Esophagus squamous epithelium (tissue), 4 donors: ENCODE measurements at regions not wholly inside any gene's neighbourhood (a gene's known extent, or its start where the extent isn't known, plus 50 kb on each side); places are given as distances from the start of the nearest gene placed in this dataset.

Source experiments
- POLR2A ChIP-seq, 4 donors: fragments of 450-650 bp; IDR thresholded peaks; one replicate each; pipeline ENCODE4 v1.6.1; 2017; ENCODE audit warnings: antibody characterized with exemption in 4 of 4, mild to moderate bottlenecking in 4 of 4, moderate library complexity in 3 of 4
- TF ChIP-seq, protein P1 (sequence below), 6 experiments: fragments of 450-650 bp in 4 of 6; fragments of 200-600 bp in 2 of 6; sonication (generic) in 2 of 6; IDR thresholded peaks; one replicate each; pipeline ENCODE4 v1.5.1; 2016 to 2019; ENCODE audit warnings: antibody characterized with exemption in 6 of 6, mild to moderate bottlenecking in 4 of 6, moderate library complexity in 4 of 6

DNA sequence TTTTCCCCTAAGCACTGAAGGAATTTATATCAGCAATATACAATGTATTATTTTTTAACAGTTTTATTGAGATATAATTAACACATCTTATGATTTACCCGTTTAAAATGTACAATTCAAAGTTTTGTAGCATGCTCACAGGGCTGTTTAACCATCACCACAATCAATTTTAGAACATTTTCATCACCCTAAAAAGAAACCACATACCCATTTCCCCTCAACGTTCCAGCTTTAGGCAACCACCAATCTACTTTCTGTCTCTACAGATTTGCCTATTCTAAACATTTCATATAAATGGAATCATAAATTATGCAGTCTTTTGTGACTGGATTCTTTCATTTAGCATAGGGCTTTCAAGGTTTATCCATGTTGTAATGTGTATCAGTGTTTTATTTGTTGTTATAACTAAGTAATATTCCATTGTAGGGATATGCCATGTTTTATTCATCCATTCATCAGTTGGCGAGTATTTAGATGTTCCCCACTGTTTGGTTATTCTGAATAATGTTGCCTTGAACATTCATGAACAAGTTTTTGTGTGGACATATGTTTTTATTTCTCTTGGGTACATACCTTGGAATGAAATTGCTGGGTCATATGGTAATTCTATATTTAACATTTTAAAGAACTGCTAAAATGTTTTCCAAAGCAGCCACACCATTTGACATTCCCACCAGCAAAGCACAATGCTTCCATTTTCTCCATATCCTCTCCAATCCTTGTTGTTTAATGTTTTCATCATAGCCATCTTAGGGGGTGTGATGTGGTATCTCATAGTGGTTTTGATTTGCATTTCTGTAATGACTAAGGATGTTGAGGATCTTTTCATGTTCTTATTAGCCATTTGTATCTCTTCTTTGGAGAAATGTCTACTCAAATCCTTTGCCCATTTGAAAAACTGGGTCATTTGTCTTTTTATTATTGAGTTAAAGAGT, 188.5 kb downstream of the TM2D1 start:
- TF ChIP-seq, protein P1, sequence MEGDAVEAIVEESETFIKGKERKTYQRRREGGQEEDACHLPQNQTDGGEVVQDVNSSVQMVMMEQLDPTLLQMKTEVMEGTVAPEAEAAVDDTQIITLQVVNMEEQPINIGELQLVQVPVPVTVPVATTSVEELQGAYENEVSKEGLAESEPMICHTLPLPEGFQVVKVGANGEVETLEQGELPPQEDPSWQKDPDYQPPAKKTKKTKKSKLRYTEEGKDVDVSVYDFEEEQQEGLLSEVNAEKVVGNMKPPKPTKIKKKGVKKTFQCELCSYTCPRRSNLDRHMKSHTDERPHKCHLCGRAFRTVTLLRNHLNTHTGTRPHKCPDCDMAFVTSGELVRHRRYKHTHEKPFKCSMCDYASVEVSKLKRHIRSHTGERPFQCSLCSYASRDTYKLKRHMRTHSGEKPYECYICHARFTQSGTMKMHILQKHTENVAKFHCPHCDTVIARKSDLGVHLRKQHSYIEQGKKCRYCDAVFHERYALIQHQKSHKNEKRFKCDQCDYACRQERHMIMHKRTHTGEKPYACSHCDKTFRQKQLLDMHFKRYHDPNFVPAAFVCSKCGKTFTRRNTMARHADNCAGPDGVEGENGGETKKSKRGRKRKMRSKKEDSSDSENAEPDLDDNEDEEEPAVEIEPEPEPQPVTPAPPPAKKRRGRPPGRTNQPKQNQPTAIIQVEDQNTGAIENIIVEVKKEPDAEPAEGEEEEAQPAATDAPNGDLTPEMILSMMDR (IDR thresholded peaks at IDR 0.05): no peak
- TF ChIP-seq POLR2A (IDR thresholded peaks at IDR 0.05): no peak
